Activated B cell treated with CpG ODN at 0.5 μM for 24 hours (primary cell): ENCODE measurements at regions not wholly inside any gene's neighbourhood (a gene's known extent, or its start where the extent isn't known, plus 50 kb on each side); places are given as distances from the start of the nearest gene placed in this dataset.

ENCODE experiments used
- ATAC-seq: fragments of 200-7000 bp; cut with Tn5 transposase; one replicate; pipeline ENCODE4 v1.10.0; 2021; ENCODE audit warnings: low read depth, mild to moderate bottlenecking, moderate library complexity
- CTCF ChIA-PET: fragments of 350-600 bp; sonication (Branson Sonifier 250); formaldehyde crosslinking; loops from one replicate; lab custom pipeline; 2021; ENCODE audit warnings: antibody characterized with exemption; lab: Charles Lee
- POLR2A ChIA-PET: fragments of 350-600 bp; sonication (Branson Sonifier 250); formaldehyde crosslinking; loops from one replicate; lab custom pipeline; 2021; ENCODE audit warnings: antibody characterized with exemption; lab: Charles Lee
- DNase-seq: peaks from one replicate; pipeline ENCODE4 v3.0.0; 2022
- H3K27ac Mint-ChIP-seq: one replicate; pipeline ENCODE4 v1.8.0; 2020; ENCODE audit warnings: mixed read lengths
- H3K27me3 Mint-ChIP-seq: one replicate; pipeline ENCODE4 v1.8.0; 2021; ENCODE audit warnings: mixed read lengths
- H3K36me3 Mint-ChIP-seq: one replicate; pipeline ENCODE4 v1.8.0; 2021; ENCODE audit warnings: low read depth, mixed read lengths
- H3K4me1 Mint-ChIP-seq: one replicate; pipeline ENCODE4 v1.8.0; 2021; ENCODE audit warnings: mixed read lengths
- H3K4me3 Mint-ChIP-seq: one replicate; pipeline ENCODE4 v1.8.0; 2020; ENCODE audit warnings: mild to moderate bottlenecking, mixed read lengths
- H3K9me3 Mint-ChIP-seq: one replicate; pipeline ENCODE4 v1.8.0; 2020; ENCODE audit warnings: mixed read lengths
- intact Hi-C: fragments of 100-400 bp; cut with micrococcal nuclease; formaldehyde crosslinking; loops from one replicate; pipeline ENCODE4 v1.15.1; 2024
- TF ChIP-seq, protein P1 (sequence below): fragments of 200-600 bp; IDR thresholded peaks from one replicate; pipeline ENCODE4 v1.8.0; 2022; ENCODE audit warnings: antibody characterized with exemption, mild to moderate bottlenecking

DNA sequence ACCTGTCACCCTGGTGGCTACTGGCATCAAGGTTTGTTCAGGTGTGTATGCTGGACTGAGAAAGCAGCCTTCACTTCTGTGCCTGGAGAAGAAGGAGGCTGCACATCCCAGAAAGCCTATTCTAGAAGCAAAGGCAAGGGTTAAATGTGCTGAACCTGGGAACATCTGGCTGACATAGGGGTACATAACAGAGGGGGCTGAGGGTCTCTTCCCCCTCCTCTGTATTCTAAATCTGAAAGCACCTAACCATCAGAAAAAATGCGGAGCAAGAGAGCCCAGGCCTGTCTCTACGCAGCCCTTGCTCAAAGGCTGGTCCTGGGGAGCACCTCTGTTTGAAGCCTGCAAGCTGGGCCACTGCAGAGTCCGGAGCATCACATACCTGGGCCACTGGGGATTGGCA is 53.2 kb upstream of the FSTL4 start:
- POLR2A ChIA-PET, result no interaction called here
- intact Hi-C loops, result no loop called here
- CTCF ChIA-PET, result no interaction called here
- ATAC-seq, result no peak
- peaks cover 13% of the 10 kb centered on the region for H3K27me3 Mint-ChIP-seq
- peaks cover 1% of the 10 kb centered on the region for H3K9me3 Mint-ChIP-seq
- no peak overlapping the region for H3K27ac Mint-ChIP-seq
- no peak overlapping the region for H3K4me3 Mint-ChIP-seq
- DNase-seq, result no peak
- no peaks in the 10 kb centered on the region for H3K4me1 Mint-ChIP-seq
- H3K36me3 Mint-ChIP-seq, result no peaks in the 10 kb centered on the region
- TF ChIP-seq, protein P1, sequence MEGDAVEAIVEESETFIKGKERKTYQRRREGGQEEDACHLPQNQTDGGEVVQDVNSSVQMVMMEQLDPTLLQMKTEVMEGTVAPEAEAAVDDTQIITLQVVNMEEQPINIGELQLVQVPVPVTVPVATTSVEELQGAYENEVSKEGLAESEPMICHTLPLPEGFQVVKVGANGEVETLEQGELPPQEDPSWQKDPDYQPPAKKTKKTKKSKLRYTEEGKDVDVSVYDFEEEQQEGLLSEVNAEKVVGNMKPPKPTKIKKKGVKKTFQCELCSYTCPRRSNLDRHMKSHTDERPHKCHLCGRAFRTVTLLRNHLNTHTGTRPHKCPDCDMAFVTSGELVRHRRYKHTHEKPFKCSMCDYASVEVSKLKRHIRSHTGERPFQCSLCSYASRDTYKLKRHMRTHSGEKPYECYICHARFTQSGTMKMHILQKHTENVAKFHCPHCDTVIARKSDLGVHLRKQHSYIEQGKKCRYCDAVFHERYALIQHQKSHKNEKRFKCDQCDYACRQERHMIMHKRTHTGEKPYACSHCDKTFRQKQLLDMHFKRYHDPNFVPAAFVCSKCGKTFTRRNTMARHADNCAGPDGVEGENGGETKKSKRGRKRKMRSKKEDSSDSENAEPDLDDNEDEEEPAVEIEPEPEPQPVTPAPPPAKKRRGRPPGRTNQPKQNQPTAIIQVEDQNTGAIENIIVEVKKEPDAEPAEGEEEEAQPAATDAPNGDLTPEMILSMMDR, result no peak

GRCh38 chr5:133664422-133664821 is 52.1 kb upstream of the FSTL4 start:
- no peaks in the 10 kb centered on the region for H3K9me3 Mint-ChIP-seq
- no peak overlapping the region for H3K27ac Mint-ChIP-seq
- H3K4me3 Mint-ChIP-seq, result no peak overlapping the region
- ChIA-PET POLR2A (no interaction called here), CTCF (no interaction called here)
- DNase-seq (no peak), ATAC-seq (no peak)
- TF ChIP-seq, protein P1, result no peak
- H3K4me1 Mint-ChIP-seq, result no peaks in the 10 kb centered on the region
- intact Hi-C loops, result no loop called here
- peaks cover 8% of the 10 kb centered on the region for H3K27me3 Mint-ChIP-seq
- H3K36me3 Mint-ChIP-seq, result no peaks in the 10 kb centered on the region

GRCh38 chr5:133663397-133664054 is 51.2 kb upstream of the FSTL4 start:
- ATAC-seq (no peak), DNase-seq (no peak)
- intact Hi-C loops, result no loop called here
- Mint-ChIP-seq H3K27ac (no peak overlapping the region), H3K27me3 (peaks cover 7% of the 10 kb centered on the region), H3K4me3 (no peak overlapping the region), H3K4me1 (peaks cover 5% of the 10 kb centered on the region), H3K9me3 (no peaks in the 10 kb centered on the region), H3K36me3 (no peaks in the 10 kb centered on the region)
- CTCF ChIA-PET, result no interaction called here
- POLR2A ChIA-PET, result no interaction called here
- TF ChIP-seq, protein P1, result no peak

- H3K27ac Mint-ChIP-seq, result no peak overlapping the region
- no peak overlapping the region for H3K4me3 Mint-ChIP-seq
- intact Hi-C loops, result no loop called here
- POLR2A ChIA-PET, result no interaction called here
- no peaks in the 10 kb centered on the region for H3K9me3 Mint-ChIP-seq
- CTCF ChIA-PET, result no interaction called here
- DNase-seq (no peak), ATAC-seq (no peak)
- no peaks in the 10 kb centered on the region for H3K36me3 Mint-ChIP-seq
- peaks cover 11% of the 10 kb centered on the region for H3K4me1 Mint-ChIP-seq
- TF ChIP-seq, protein P1, result no peak
- H3K27me3 Mint-ChIP-seq, result peaks cover 2% of the 10 kb centered on the region
Measured at GRCh38 chr5:133662578-133662977, 50.2 kb upstream of the FSTL4 start.
